ENCODE measurements at regions not wholly inside any gene's neighbourhood (a gene's known extent, or its start where the extent isn't known, plus 50 kb on each side); places are given as distances from the start of the nearest gene placed in this dataset.

DNA sequence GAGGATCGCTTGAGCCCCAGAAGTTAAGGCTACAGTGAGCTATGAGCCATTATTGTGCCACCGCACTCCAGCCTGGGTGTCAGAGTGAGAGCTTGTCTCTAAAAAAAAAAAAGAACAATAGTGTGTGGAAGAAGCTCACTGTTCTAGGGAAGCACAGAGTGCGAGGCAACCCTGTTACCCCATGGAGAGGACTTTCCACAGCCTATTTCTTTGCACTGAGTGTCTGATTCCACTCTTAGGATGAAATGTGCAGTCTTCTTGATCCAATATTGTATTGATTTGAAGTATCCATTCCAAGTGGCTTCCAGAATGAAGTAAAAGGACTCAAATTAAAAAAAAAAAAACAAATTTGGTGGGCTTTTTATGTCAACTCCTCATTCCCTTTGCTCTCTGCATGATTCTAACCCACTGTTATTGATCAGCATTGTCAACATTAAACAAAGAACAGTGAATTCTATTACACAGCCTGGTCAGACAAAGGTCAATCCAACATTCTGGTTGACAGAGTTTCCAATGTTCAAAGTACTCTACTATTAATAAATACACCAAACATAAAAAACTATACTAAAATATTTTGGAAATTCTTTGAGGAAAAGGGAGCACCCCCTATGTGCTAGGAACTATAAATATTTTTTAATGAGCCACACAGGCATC, 150.2 kb upstream of the PTPRG start:
- TF ChIP-seq, protein P1, sequence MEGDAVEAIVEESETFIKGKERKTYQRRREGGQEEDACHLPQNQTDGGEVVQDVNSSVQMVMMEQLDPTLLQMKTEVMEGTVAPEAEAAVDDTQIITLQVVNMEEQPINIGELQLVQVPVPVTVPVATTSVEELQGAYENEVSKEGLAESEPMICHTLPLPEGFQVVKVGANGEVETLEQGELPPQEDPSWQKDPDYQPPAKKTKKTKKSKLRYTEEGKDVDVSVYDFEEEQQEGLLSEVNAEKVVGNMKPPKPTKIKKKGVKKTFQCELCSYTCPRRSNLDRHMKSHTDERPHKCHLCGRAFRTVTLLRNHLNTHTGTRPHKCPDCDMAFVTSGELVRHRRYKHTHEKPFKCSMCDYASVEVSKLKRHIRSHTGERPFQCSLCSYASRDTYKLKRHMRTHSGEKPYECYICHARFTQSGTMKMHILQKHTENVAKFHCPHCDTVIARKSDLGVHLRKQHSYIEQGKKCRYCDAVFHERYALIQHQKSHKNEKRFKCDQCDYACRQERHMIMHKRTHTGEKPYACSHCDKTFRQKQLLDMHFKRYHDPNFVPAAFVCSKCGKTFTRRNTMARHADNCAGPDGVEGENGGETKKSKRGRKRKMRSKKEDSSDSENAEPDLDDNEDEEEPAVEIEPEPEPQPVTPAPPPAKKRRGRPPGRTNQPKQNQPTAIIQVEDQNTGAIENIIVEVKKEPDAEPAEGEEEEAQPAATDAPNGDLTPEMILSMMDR (IDR thresholded peaks at IDR 0.05): no peak
- TF ChIP-seq POLR2A (IDR thresholded peaks at IDR 0.05): no peak

Measured in lower leg skin (tissue), 3 donors.